Fibroblast of lung (primary cell): ENCODE measurements at regions not wholly inside any gene's neighbourhood (a gene's known extent, or its start where the extent isn't known, plus 50 kb on each side); places are given as distances from the start of the nearest gene placed in this dataset.

ENCODE experiments used
- EZH2 ChIP-seq: IDR thresholded peaks from 2 replicates; pipeline ENCODE4 v1.5.1; 2012; ENCODE audit warnings: low read length, control low read depth, mild to moderate bottlenecking; ENCODE audit errors: missing control alignments
- TF ChIP-seq, protein P1 (sequence below), 2 donors: IDR thresholded peaks in 1 of 2; conservative IDR thresholded peaks in 1 of 2; 1 replicate in 1 of 2; 2 replicates in 1 of 2; pipeline ENCODE4 v1.5.1; 2011 to 2012; ENCODE audit warnings: low read length in 2 of 2, control low read depth in 1 of 2, inconsistent platforms in 1 of 2, low read depth in 1 of 2, mild to moderate bottlenecking in 1 of 2

DNA sequence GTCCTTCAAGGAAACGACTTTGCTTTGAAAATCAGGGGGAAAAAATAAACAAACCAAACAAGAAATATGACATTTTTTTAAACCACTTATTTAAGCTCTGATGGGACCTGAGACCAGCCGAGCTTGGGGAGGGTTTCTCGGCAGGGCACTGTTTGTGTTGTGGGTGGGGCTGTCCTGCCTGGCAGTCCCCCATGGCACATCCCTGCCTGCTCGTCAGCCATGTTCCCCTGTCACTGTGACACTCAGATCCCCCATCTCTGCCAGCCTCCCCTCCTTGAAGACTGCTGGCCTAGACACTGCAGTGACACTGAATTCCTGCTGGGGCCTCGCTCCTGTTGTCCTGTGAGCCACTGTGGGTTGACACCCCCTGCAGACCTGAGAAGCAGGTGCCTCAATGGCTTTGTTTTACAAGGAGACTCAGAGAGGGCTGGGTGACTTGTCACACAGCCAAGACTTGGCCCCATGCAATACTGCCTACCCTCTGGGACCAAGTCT, 95.1 kb upstream of the PTPN1 start:
- TF ChIP-seq, protein P1, sequence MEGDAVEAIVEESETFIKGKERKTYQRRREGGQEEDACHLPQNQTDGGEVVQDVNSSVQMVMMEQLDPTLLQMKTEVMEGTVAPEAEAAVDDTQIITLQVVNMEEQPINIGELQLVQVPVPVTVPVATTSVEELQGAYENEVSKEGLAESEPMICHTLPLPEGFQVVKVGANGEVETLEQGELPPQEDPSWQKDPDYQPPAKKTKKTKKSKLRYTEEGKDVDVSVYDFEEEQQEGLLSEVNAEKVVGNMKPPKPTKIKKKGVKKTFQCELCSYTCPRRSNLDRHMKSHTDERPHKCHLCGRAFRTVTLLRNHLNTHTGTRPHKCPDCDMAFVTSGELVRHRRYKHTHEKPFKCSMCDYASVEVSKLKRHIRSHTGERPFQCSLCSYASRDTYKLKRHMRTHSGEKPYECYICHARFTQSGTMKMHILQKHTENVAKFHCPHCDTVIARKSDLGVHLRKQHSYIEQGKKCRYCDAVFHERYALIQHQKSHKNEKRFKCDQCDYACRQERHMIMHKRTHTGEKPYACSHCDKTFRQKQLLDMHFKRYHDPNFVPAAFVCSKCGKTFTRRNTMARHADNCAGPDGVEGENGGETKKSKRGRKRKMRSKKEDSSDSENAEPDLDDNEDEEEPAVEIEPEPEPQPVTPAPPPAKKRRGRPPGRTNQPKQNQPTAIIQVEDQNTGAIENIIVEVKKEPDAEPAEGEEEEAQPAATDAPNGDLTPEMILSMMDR (conservative IDR thresholded peaks at IDR 0.05 in 1 of 2, IDR thresholded peaks at IDR 0.05 in 1 of 2; ENCODE audit: low read depth in 1 of 2, low read length in 2 of 2): no peak
- no peak for TF ChIP-seq EZH2
